C4-2B (cell line): ENCODE measurements at regions not wholly inside any gene's neighbourhood (a gene's known extent, or its start where the extent isn't known, plus 50 kb on each side); places are given as distances from the start of the nearest gene placed in this dataset.

Experiments used
- CTCF ChIP-seq: fragments of 450-650 bp; conservative IDR thresholded peaks from 2 replicates; pipeline ENCODE4 v1.5.1; 2017; ENCODE audit warnings: mild to moderate bottlenecking
- ZFX ChIP-seq: fragments of 450-650 bp; IDR thresholded peaks from 2 replicates; pipeline ENCODE4 v1.6.1; 2017

DNA sequence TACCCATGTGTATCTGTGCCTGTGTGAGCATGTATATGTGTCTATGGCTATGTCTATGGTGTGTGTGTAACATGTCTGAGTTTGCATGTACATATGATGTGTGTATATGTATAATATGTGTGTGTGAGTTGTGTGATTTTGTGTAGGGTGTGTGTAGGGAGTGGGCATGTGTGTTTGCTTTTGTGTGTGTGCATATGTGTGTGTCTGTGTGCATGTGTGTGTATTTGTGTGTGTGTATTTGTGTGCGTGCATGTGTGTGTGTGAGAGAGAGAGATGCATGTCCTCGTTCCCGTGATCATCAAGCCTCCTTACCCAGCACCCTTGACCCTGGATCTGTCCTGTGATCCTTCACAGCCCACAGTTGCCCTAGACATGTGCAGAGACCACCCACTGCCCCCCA lies 79.5 kb downstream of the LINGO1 start:
- TF ChIP-seq CTCF: no peak
- no peak for TF ChIP-seq ZFX
